Loucy (cell line): ENCODE measurements at regions not wholly inside any gene's neighbourhood (a gene's known extent, or its start where the extent isn't known, plus 50 kb on each side); places are given as distances from the start of the nearest gene placed in this dataset.

Experiments used
- H2AFZ ChIP-seq: fragments of 200-600 bp; sonication (generic); 2 replicates; pipeline ENCODE4 v1.6.0; 2016; ENCODE audit warnings: antibody characterized with exemption, mild to moderate bottlenecking, low read length, moderate library complexity
- H3F3A ChIP-seq: fragments of 200-600 bp; 2 replicates; pipeline ENCODE4 v1.6.0; 2016; ENCODE audit warnings: antibody characterized with exemption, low read depth, mild to moderate bottlenecking
- H3K27me3 ChIP-seq: fragments of 200-600 bp; sonication (generic); 2 replicates; pipeline ENCODE4 v1.6.1; 2014; ENCODE audit warnings: low read length, mild to moderate bottlenecking; ENCODE audit not compliant: insufficient read depth, poor library complexity, severe bottlenecking
- H3K36me3 ChIP-seq: fragments of 200-600 bp; sonication (generic); 2 replicates; pipeline ENCODE4 v1.6.1; 2016; ENCODE audit warnings: low read length; ENCODE audit not compliant: insufficient read depth
- H3K4me1 ChIP-seq: fragments of 200-600 bp; sonication (generic); 2 replicates; pipeline ENCODE4 v1.5.1; 2014; ENCODE audit warnings: low read length, mild to moderate bottlenecking; ENCODE audit not compliant: insufficient read depth, poor library complexity, severe bottlenecking
- H3K4me2 ChIP-seq: fragments of 200-600 bp; sonication (generic); 2 replicates; pipeline ENCODE4 v1.6.0; 2014; ENCODE audit warnings: antibody characterized with exemption, low read length, low read depth, mild to moderate bottlenecking; ENCODE audit not compliant: poor library complexity, severe bottlenecking
- H3K4me3 ChIP-seq: fragments of 200-600 bp; sonication (generic); 2 replicates; pipeline ENCODE4 v1.5.1; 2014; ENCODE audit warnings: low read length, mild to moderate bottlenecking, mixed read lengths; ENCODE audit not compliant: poor library complexity, severe bottlenecking
- H3K79me2 ChIP-seq: fragments of 200-600 bp; sonication (generic); 2 replicates; pipeline ENCODE4 v1.6.1; 2014; ENCODE audit warnings: low read length; ENCODE audit not compliant: insufficient read depth
- H3K9ac ChIP-seq: fragments of 200-600 bp; sonication (generic); 2 replicates; pipeline ENCODE4 v1.6.0; 2014; ENCODE audit warnings: mild to moderate bottlenecking, low read depth, low read length, moderate library complexity; ENCODE audit not compliant: poor library complexity, severe bottlenecking
- H3K9me2 ChIP-seq: fragments of 200-600 bp; sonication (generic); replicated peaks from 2 replicates; pipeline ENCODE4 v1.6.1; 2016; ENCODE audit warnings: low read depth, low read length, mixed read lengths
- H3K9me3 ChIP-seq: fragments of 200-600 bp; sonication (generic); 2 replicates; pipeline ENCODE4 v1.6.1; 2014; ENCODE audit warnings: mild to moderate bottlenecking, antibody characterized with exemption, low read length, low read depth; ENCODE audit not compliant: insufficient read depth
- H4K20me1 ChIP-seq: fragments of 200-600 bp; sonication (generic); 2 replicates; pipeline ENCODE4 v1.6.0; 2014; ENCODE audit warnings: antibody characterized with exemption, low read length, mild to moderate bottlenecking; ENCODE audit not compliant: insufficient read depth, poor library complexity, severe bottlenecking
- EZH2phosphoT487 ChIP-seq: fragments of 200-600 bp; IDR thresholded peaks from 2 replicates; pipeline ENCODE4 v1.6.1; 2018; ENCODE audit warnings: antibody characterized with exemption, mild to moderate bottlenecking, moderate library complexity, borderline replicate concordance
- TF ChIP-seq, protein P1 (sequence below): fragments of 200-600 bp; sonication (generic); conservative IDR thresholded peaks from 2 replicates; pipeline ENCODE4 v1.5.1; 2014; ENCODE audit warnings: mild to moderate bottlenecking, antibody characterized with exemption, low read length

DNA sequence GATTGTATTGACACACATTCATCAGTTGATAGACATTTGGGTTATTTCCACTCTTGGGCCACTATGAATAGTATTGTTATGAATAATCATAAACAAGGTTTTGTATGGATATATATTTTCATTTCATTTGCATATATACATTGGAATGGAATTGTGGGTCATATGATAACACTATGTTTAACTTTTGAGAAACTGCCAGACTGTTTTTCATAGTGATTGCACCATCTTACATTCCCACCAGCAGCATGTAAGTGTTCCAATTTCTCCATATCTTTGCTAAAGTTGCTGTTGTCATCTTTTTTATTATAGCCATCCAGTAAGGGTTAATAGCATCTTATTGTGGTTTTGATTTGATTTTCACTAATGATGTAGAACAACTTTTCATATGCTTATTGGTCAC lies 198.5 kb upstream of the PPFIA2 start:
- H3K27me3 ChIP-seq = no peaks in the 10 kb centered on the region
- H3K36me3 ChIP-seq = no peaks in the 10 kb centered on the region
- H3K4me2 ChIP-seq = no peak overlapping the region
- no peaks in the 10 kb centered on the region for H3K79me2 ChIP-seq
- H3K4me1 ChIP-seq = no peaks in the 10 kb centered on the region
- H3F3A ChIP-seq = no peaks in the 10 kb centered on the region
- TF ChIP-seq EZH2phosphoT487 = no peak
- TF ChIP-seq, protein P1, sequence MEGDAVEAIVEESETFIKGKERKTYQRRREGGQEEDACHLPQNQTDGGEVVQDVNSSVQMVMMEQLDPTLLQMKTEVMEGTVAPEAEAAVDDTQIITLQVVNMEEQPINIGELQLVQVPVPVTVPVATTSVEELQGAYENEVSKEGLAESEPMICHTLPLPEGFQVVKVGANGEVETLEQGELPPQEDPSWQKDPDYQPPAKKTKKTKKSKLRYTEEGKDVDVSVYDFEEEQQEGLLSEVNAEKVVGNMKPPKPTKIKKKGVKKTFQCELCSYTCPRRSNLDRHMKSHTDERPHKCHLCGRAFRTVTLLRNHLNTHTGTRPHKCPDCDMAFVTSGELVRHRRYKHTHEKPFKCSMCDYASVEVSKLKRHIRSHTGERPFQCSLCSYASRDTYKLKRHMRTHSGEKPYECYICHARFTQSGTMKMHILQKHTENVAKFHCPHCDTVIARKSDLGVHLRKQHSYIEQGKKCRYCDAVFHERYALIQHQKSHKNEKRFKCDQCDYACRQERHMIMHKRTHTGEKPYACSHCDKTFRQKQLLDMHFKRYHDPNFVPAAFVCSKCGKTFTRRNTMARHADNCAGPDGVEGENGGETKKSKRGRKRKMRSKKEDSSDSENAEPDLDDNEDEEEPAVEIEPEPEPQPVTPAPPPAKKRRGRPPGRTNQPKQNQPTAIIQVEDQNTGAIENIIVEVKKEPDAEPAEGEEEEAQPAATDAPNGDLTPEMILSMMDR = no peak
- H4K20me1 ChIP-seq = no peaks in the 10 kb centered on the region
- no peaks in the 10 kb centered on the region for H3K9me2 ChIP-seq
- H2AFZ ChIP-seq = no peak overlapping the region
- H3K9ac ChIP-seq = no peak overlapping the region
- no peaks in the 10 kb centered on the region for H3K9me3 ChIP-seq
- H3K4me3 ChIP-seq = no peak overlapping the region

DNA sequence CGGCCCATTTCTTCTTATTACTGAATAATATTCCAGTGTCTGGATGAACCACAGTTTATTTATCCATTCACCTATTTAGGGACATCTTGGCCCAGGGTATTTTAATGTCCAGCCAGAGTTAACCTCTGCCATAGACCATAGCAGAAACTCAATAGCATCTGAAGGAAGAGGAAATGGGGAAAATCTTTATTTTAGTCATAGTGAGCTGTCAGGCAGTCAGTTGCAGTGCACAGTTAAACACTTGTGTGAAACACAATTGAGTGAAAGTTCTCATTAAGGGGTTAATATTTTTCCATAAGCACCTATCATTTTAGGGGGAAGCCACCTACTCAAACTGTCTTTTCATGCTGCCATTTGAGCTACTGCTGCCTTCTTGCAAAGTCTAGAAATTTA lies 197.3 kb upstream of the PPFIA2 start:
- no peaks in the 10 kb centered on the region for H3K79me2 ChIP-seq
- H3K4me2 ChIP-seq = no peak overlapping the region
- H3K4me3 ChIP-seq = no peak overlapping the region
- no peaks in the 10 kb centered on the region for H3K27me3 ChIP-seq
- TF ChIP-seq, protein P1 = no peak
- TF ChIP-seq EZH2phosphoT487 = no peak
- no peaks in the 10 kb centered on the region for H3F3A ChIP-seq
- H3K36me3 ChIP-seq = no peaks in the 10 kb centered on the region
- H3K4me1 ChIP-seq = no peaks in the 10 kb centered on the region
- no peaks in the 10 kb centered on the region for H3K9me3 ChIP-seq
- no peaks in the 10 kb centered on the region for H4K20me1 ChIP-seq
- no peaks in the 10 kb centered on the region for H3K9me2 ChIP-seq
- H2AFZ ChIP-seq = no peak overlapping the region
- H3K9ac ChIP-seq = no peak overlapping the region

DNA sequence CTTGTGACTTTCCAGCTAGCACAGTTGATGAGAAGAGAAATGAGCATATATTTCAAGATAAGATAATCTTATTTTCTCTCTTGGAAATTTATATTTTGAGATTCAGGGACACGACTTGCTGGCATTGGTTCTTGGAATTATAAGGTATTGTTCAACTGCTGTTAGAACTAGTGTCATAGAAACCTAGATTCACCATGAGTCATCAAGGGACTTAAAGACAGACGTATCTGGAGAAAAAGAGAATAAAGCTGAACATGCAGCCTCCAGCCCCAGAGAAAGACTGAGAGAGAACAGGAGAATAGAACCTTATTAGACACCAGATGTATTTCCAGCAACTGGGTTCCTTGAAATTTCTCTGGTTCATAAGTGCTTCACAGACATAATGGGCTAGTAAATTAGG lies 194.4 kb upstream of the PPFIA2 start:
- Histone ChIP-seq H2AFZ (no peak overlapping the region), H3K9me2 (no peaks in the 10 kb centered on the region), H3K4me2 (no peak overlapping the region), H3F3A (no peaks in the 10 kb centered on the region), H3K9ac (no peak overlapping the region), H3K36me3 (no peaks in the 10 kb centered on the region), H3K4me3 (no peak overlapping the region), H4K20me1 (no peaks in the 10 kb centered on the region), H3K79me2 (no peaks in the 10 kb centered on the region), H3K4me1 (no peaks in the 10 kb centered on the region), H3K9me3 (no peaks in the 10 kb centered on the region), H3K27me3 (no peaks in the 10 kb centered on the region)
- TF ChIP-seq, protein P1 = no peak
- TF ChIP-seq EZH2phosphoT487 = no peak
